ENCODE measurements at regions not wholly inside any gene's neighbourhood (a gene's known extent, or its start where the extent isn't known, plus 50 kb on each side); places are given as distances from the start of the nearest gene placed in this dataset.
A peak's percentile ranks its signal among the peaks of the same experiment; 100 is the strongest.

DNA sequence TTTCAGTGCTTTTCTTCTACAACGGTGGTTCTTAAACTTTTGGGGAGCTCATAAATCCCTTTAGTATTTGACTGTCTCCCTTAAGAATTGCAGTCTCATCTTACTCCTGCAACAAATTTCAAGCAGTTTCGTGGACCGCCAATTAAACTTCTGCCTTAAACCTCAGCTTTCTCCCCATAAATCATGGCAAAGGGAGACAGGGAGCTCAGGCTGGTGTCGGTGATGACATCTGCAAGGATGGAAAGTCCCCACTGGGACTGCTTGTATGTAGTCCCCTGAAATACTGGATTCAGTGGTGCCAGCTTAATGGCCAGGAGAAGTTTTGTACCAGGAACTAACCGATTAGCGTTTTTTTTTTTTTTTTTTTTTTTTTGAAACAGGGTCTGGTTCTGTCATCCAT, 148.7 kb upstream of the ITGA6 start:
- Histone ChIP-seq H3K9me3 (peaks cover 0 to 6% (median 2%) of the 10 kb centered on the region in 4 donors), H3K27ac (replicated peaks in 1 of 4) (no peak overlapping the region), H3K4me3 (no peak overlapping the region), H3K27me3 (peaks cover 0 to 10% (median 0%) of the 10 kb centered on the region in 4 donors), H3K4me1 (no peaks in the 10 kb centered on the region), H3K36me3 (no peaks in the 10 kb centered on the region)
- 81% methylated on average over 6 of the region's 6 CpGs for WGBS
- no peak for DNase-seq (ENCODE audit: extremely low spot score)
- intact Hi-C loops (cut with DNase I) = no loop called here
- TF ChIP-seq POLR2A (IDR thresholded peaks at IDR 0.05; ENCODE audit: low read depth) (no peak), EP300 (IDR thresholded peaks at IDR 0.05) (no peak), POLR2AphosphoS5 (IDR thresholded peaks at IDR 0.05) (no peak), CTCF (IDR thresholded peaks at IDR 0.05) (no peak)

DNA sequence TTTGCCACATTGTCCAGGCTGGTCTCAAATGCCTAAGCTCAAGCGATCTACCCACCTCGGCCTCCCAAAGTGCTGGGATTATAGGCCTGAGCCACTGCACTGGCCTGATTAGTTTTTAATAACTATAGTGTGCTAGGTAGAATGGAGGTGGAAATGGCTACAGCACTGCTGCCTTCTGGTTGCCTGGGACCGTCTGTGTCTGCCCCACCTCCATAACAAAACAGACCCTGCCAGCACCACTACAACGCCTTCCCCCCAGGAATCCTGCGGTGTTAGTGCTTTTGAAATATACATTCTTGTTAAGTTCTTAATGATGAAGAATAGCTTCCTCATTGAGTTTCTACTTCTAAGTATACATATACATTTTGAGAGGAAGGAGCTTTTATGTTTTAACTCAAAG, 148.2 kb upstream of the ITGA6 start:
- no peaks in the 10 kb centered on the region for H3K36me3 ChIP-seq
- no peak overlapping the region for H3K4me3 ChIP-seq
- no peak overlapping the region for H3K27ac ChIP-seq (replicated peaks in 1 of 4)
- TF ChIP-seq EP300 (IDR thresholded peaks at IDR 0.05) = no peak
- no peak for TF ChIP-seq POLR2A (IDR thresholded peaks at IDR 0.05; ENCODE audit: low read depth)
- no peak for TF ChIP-seq POLR2AphosphoS5 (IDR thresholded peaks at IDR 0.05)
- TF ChIP-seq CTCF (IDR thresholded peaks at IDR 0.05) = no peak
- H3K9me3 ChIP-seq = peaks cover 0 to 6% (median 2%) of the 10 kb centered on the region in 4 donors
- 79% methylated on average over 5 of the region's 5 CpGs for WGBS
- intact Hi-C loops (cut with DNase I) = no loop called here
- H3K27me3 ChIP-seq = peaks cover 0 to 8% (median 0%) of the 10 kb centered on the region in 4 donors
- no peak for DNase-seq (ENCODE audit: extremely low spot score)
- peaks cover under 1 to 2% (median 1%) of the 10 kb centered on the region in 4 donors for H3K4me1 ChIP-seq

DNA sequence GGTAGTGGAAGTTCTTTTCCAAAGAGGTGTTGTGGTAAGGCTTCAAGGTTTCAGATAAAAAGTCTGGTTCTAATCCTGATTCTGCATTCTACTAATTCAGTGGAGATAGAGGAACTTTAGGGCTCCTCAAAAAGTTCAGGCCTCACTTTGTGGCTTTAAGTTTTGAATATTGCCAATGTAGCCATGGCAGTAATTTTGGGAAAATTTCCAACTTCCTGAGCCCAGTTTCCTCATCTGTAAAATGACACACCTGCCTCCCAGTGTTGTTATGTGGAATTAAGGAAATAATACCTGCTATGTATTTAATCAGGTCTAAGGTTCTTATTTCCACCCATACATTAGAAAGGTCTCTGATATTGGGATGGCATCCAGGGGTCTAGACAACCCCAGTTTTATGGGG, 147.6 kb upstream of the ITGA6 start:
- no peak for DNase-seq (ENCODE audit: extremely low spot score)
- peaks cover 0 to 4% (median 0%) of the 10 kb centered on the region in 4 donors for H3K27me3 ChIP-seq
- intact Hi-C loops (cut with DNase I) = no loop called here
- H3K9me3 ChIP-seq = peaks cover 0 to 6% (median 2%) of the 10 kb centered on the region in 4 donors
- H3K4me1 ChIP-seq = peaks cover 7 to 8% (median 7%) of the 10 kb centered on the region in 4 donors
- no peak overlapping the region for H3K4me3 ChIP-seq
- TF ChIP-seq POLR2AphosphoS5 (IDR thresholded peaks at IDR 0.05) = no peak
- TF ChIP-seq POLR2A (IDR thresholded peaks at IDR 0.05; ENCODE audit: low read depth) = no peak
- TF ChIP-seq EP300 (IDR thresholded peaks at IDR 0.05) = no peak
- no peak for TF ChIP-seq CTCF (IDR thresholded peaks at IDR 0.05)
- H3K27ac ChIP-seq (replicated peaks in 1 of 4) = no peak overlapping the region
- H3K36me3 ChIP-seq = no peaks in the 10 kb centered on the region

- Histone ChIP-seq H3K27me3 (peaks cover 0 to 4% (median 0%) of the 10 kb centered on the region in 4 donors), H3K4me1 (peaks cover 16 to 17% (median 17%) of the 10 kb centered on the region in 4 donors), H3K9me3 (peaks cover 0 to 6% (median 2%) of the 10 kb centered on the region in 4 donors), H3K4me3 (no peak overlapping the region), H3K27ac (replicated peaks in 1 of 4) (no peak overlapping the region), H3K36me3 (no peaks in the 10 kb centered on the region)
- intact Hi-C loops (cut with DNase I) = no loop called here
- WGBS = 72% methylated on average over 6 of the region's 6 CpGs
- TF ChIP-seq EP300 (IDR thresholded peaks at IDR 0.05) (no peak), CTCF (IDR thresholded peaks at IDR 0.05) (no peak), POLR2A (IDR thresholded peaks at IDR 0.05; ENCODE audit: low read depth) (no peak), POLR2AphosphoS5 (IDR thresholded peaks at IDR 0.05) (no peak)
- peak; percentile 47 for DNase-seq (ENCODE audit: extremely low spot score)
Observed at GRCh38 chr2:172280571-172281361, 146.6 kb upstream of the ITGA6 start.
